CD4-positive, alpha-beta T cell (primary cell): ENCODE measurements at regions not wholly inside any gene's neighbourhood (a gene's known extent, or its start where the extent isn't known, plus 50 kb on each side); places are given as distances from the start of the nearest gene placed in this dataset.

Source experiments
- ATAC-seq: fragments of 200-7000 bp; cut with Tn5 transposase; one replicate; pipeline ENCODE4 v1.10.0; 2022; ENCODE audit warnings: mild to moderate bottlenecking; ENCODE audit not compliant: poor library complexity
- CTCF ChIA-PET: fragments of 350-600 bp; sonication (Branson Sonifier 250); formaldehyde crosslinking; loops from one replicate; lab custom pipeline; 2021; ENCODE audit warnings: antibody characterized with exemption, inconsistent platforms; lab: Charles Lee
- POLR2A ChIA-PET: fragments of 350-600 bp; sonication (Branson Sonifier 250); formaldehyde crosslinking; loops from one replicate; lab custom pipeline; 2021; ENCODE audit warnings: antibody characterized with exemption, inconsistent platforms; lab: Charles Lee
- DNase-seq, 14 experiments: peaks; one replicate each; pipeline ENCODE4 v3.0.0-alpha.2; 2013 to 2020; ENCODE audit warnings: mixed read lengths in 2 of 14
- H3K27ac ChIP-seq, 2 donors: one replicate each; pipeline versions ENCODE4 v1.5.1 to v1.7.0; 2013; ENCODE audit warnings: low read length in 2 of 2, low read depth in 1 of 2, mild to moderate bottlenecking in 1 of 2
- H3K27me3 ChIP-seq, 2 experiments: 1 replicate in 1 of 2; 2 replicates in 1 of 2; pipeline versions ENCODE4 v1.6.1 to v1.7.0; 2013; ENCODE audit warnings: low read length in 2 of 2, control low read depth in 1 of 2, mild to moderate bottlenecking in 1 of 2, moderate library complexity in 1 of 2; ENCODE audit not compliant: insufficient read depth in 2 of 2, control insufficient read depth in 1 of 2
- H3K36me3 ChIP-seq: one replicate; pipeline ENCODE4 v1.6.1; 2013; ENCODE audit warnings: low read length, control low read depth; ENCODE audit not compliant: insufficient read depth
- H3K4me1 ChIP-seq: one replicate; pipeline ENCODE4 v1.6.1; 2013; ENCODE audit warnings: low read length, control low read depth; ENCODE audit not compliant: insufficient read depth
- H3K4me3 ChIP-seq: one replicate; pipeline ENCODE4 v1.5.1; 2013; ENCODE audit warnings: mild to moderate bottlenecking, low read length, moderate library complexity
- H3K9me3 ChIP-seq, 2 experiments: 1 replicate in 1 of 2; 2 replicates in 1 of 2; pipeline versions ENCODE4 v1.6.1 to v1.7.0; 2013; ENCODE audit warnings: low read length in 2 of 2, mild to moderate bottlenecking in 2 of 2, control low read depth in 1 of 2, moderate library complexity in 1 of 2; ENCODE audit not compliant: control insufficient read depth in 1 of 2, insufficient read depth in 1 of 2
- H3K27ac Mint-ChIP-seq: one replicate; pipeline ENCODE4 v1.8.0; 2020; ENCODE audit warnings: mixed read lengths
- H3K27me3 Mint-ChIP-seq: one replicate; pipeline ENCODE4 v1.8.0; 2021; ENCODE audit warnings: mixed read lengths
- H3K36me3 Mint-ChIP-seq: one replicate; pipeline ENCODE4 v1.8.0; 2021; ENCODE audit warnings: low read depth, mixed read lengths
- H3K4me1 Mint-ChIP-seq: one replicate; pipeline ENCODE4 v1.8.0; 2021; ENCODE audit warnings: low read depth, mixed read lengths
- H3K4me3 Mint-ChIP-seq: one replicate; pipeline ENCODE4 v1.8.0; 2020; ENCODE audit warnings: mild to moderate bottlenecking, mixed read lengths
- H3K9me3 Mint-ChIP-seq: one replicate; pipeline ENCODE4 v1.8.0; 2020; ENCODE audit warnings: mixed read lengths
- CTCF ChIP-seq: fragments of 200-600 bp; IDR thresholded peaks from one replicate; pipeline ENCODE4 v1.8.0; 2022; ENCODE audit warnings: antibody characterized with exemption, mild to moderate bottlenecking
- intact Hi-C, 2 experiments: fragments of 100-400 bp; cut with DNase I in 1 of 2; cut with micrococcal nuclease in 1 of 2; formaldehyde crosslinking; loops; one replicate each; pipeline versions ENCODE4 v1.15.1 to v1.9.0; 2023 to 2025; cut with DNase I, micrococcal nuclease

GRCh38 chr6:21842875-21843645, 249.5 kb downstream of the SOX4 start:
- Mint-ChIP-seq H3K4me3 (no peak overlapping the region), H3K27me3 (no peaks in the 10 kb centered on the region), H3K27ac (no peak overlapping the region), H3K9me3 (no peaks in the 10 kb centered on the region), H3K36me3 (no peaks in the 10 kb centered on the region), H3K4me1 (peaks cover 19% of the 10 kb centered on the region)
- intact Hi-C loops = no loop called here
- ATAC-seq (no peak), DNase-seq (no peak)
- no peaks in the 10 kb centered on the region for H3K27me3 ChIP-seq
- POLR2A ChIA-PET = no interaction called here
- H3K4me1 ChIP-seq = no peaks in the 10 kb centered on the region
- no peak overlapping the region for H3K4me3 ChIP-seq
- no peak for TF ChIP-seq CTCF
- no peak overlapping the region for H3K27ac ChIP-seq
- CTCF ChIA-PET = no interaction called here
- no peaks in the 10 kb centered on the region for H3K9me3 ChIP-seq
- no peaks in the 10 kb centered on the region for H3K36me3 ChIP-seq

GRCh38 chr6:21844120-21844917, 250.8 kb downstream of the SOX4 start:
- H3K36me3 ChIP-seq = no peaks in the 10 kb centered on the region
- Mint-ChIP-seq H3K27me3 (no peaks in the 10 kb centered on the region), H3K9me3 (no peaks in the 10 kb centered on the region), H3K36me3 (no peaks in the 10 kb centered on the region), H3K4me1 (peaks cover 19% of the 10 kb centered on the region), H3K4me3 (no peak overlapping the region), H3K27ac (no peak overlapping the region)
- no peak for ATAC-seq
- ChIA-PET POLR2A (no interaction called here), CTCF (no interaction called here)
- H3K9me3 ChIP-seq = no peaks in the 10 kb centered on the region
- no peak for TF ChIP-seq CTCF
- H3K4me1 ChIP-seq = no peaks in the 10 kb centered on the region
- intact Hi-C loops = no loop called here
- no peak overlapping the region for H3K27ac ChIP-seq
- no peak for DNase-seq
- no peaks in the 10 kb centered on the region for H3K27me3 ChIP-seq
- no peak overlapping the region for H3K4me3 ChIP-seq

GRCh38 chr6:21845018-21845417, 251.5 kb downstream of the SOX4 start:
- Mint-ChIP-seq H3K27ac (no peak overlapping the region), H3K9me3 (no peaks in the 10 kb centered on the region), H3K4me3 (no peak overlapping the region), H3K27me3 (no peaks in the 10 kb centered on the region), H3K36me3 (no peaks in the 10 kb centered on the region), H3K4me1 (peaks cover 19% of the 10 kb centered on the region)
- no peaks in the 10 kb centered on the region for H3K36me3 ChIP-seq
- H3K9me3 ChIP-seq = no peaks in the 10 kb centered on the region
- no peaks in the 10 kb centered on the region for H3K4me1 ChIP-seq
- no peak overlapping the region for H3K4me3 ChIP-seq
- intact Hi-C loops = no loop called here
- ATAC-seq = no peak
- no peaks in the 10 kb centered on the region for H3K27me3 ChIP-seq
- H3K27ac ChIP-seq = no peak overlapping the region
- CTCF ChIA-PET = no interaction called here
- POLR2A ChIA-PET = no interaction called here
- TF ChIP-seq CTCF = no peak
- no peak for DNase-seq
